ENCODE measurements at regions not wholly inside any gene's neighbourhood (a gene's known extent, or its start where the extent isn't known, plus 50 kb on each side); places are given as distances from the start of the nearest gene placed in this dataset.

- H3K4me3 ChIP-seq (ENCODE audit: low read depth, low read length): no peak overlapping the region
- no peak for DNase-seq (ENCODE audit: low read depth)
Measured at GRCh38 chr1:5479876-5480646, 512.2 kb downstream of the NPHP4 start.

- no peak for DNase-seq (ENCODE audit: low read depth)
- H3K4me3 ChIP-seq (ENCODE audit: low read depth, low read length): no peak overlapping the region
Measured at GRCh38 chr1:5478961-5479360, 513.3 kb downstream of the NPHP4 start.

- DNase-seq (ENCODE audit: low read depth): no peak
Measured at GRCh38 chr1:5478156-5478695, 514.0 kb downstream of the NPHP4 start.

GRCh38 chr1:5477716-5478115 is 514.5 kb downstream of the NPHP4 start:
- no peak overlapping the region for H3K4me3 ChIP-seq (ENCODE audit: low read depth, low read length)
- no peak for DNase-seq (ENCODE audit: low read depth)

More at GRCh38 chr1:5478156-5478695, 514.0 kb downstream of the NPHP4 start:
- no peak overlapping the region for H3K4me3 ChIP-seq (ENCODE audit: low read depth, low read length)

GRCh38 chr1:5475572-5475971 is 516.7 kb downstream of the NPHP4 start:
- H3K4me3 ChIP-seq (ENCODE audit: low read depth, low read length): no peak overlapping the region
- DNase-seq (ENCODE audit: low read depth): no peak

- no peak overlapping the region for H3K4me3 ChIP-seq (ENCODE audit: low read depth, low read length)
- DNase-seq (ENCODE audit: low read depth): no peak
Measured at GRCh38 chr1:5473268-5473667, 519.0 kb downstream of the NPHP4 start.

- no peak for DNase-seq (ENCODE audit: low read depth)
- no peak overlapping the region for H3K4me3 ChIP-seq (ENCODE audit: low read depth, low read length)
Measured at GRCh38 chr1:5466487-5466886, 525.7 kb downstream of the NPHP4 start.

- H3K4me3 ChIP-seq (ENCODE audit: low read depth, low read length): no peak overlapping the region
- no peak for DNase-seq (ENCODE audit: low read depth)
Measured at GRCh38 chr1:5465281-5465711, 526.9 kb downstream of the NPHP4 start.

GRCh38 chr1:5464366-5464765 is 527.9 kb downstream of the NPHP4 start:
- no peak for DNase-seq (ENCODE audit: low read depth)

GRCh38 chr1:5460974-5461373 is 531.3 kb downstream of the NPHP4 start:
- no peak for DNase-seq (ENCODE audit: low read depth)
- H3K4me3 ChIP-seq (ENCODE audit: low read depth, low read length): no peak overlapping the region

More at GRCh38 chr1:5464366-5464765, 527.9 kb downstream of the NPHP4 start:
- no peak overlapping the region for H3K4me3 ChIP-seq (ENCODE audit: low read depth, low read length)

- DNase-seq (ENCODE audit: low read depth): no peak
- H3K4me3 ChIP-seq (ENCODE audit: low read depth, low read length): no peak overlapping the region
Measured at GRCh38 chr1:5459839-5460610, 532.2 kb downstream of the NPHP4 start.

GRCh38 chr1:5458248-5458647 is 534.0 kb downstream of the NPHP4 start:
- DNase-seq (ENCODE audit: low read depth): no peak
- H3K4me3 ChIP-seq (ENCODE audit: low read depth, low read length): no peak overlapping the region

GRCh38 chr1:5456090-5456811 is 536.0 kb downstream of the NPHP4 start:
- H3K4me3 ChIP-seq (ENCODE audit: low read depth, low read length): no peak overlapping the region
- no peak for DNase-seq (ENCODE audit: low read depth)

GRCh38 chr1:5455651-5456050 is 536.6 kb downstream of the NPHP4 start:
- DNase-seq (ENCODE audit: low read depth): no peak
- H3K4me3 ChIP-seq (ENCODE audit: low read depth, low read length): no peak overlapping the region

- no peak overlapping the region for H3K4me3 ChIP-seq (ENCODE audit: low read depth, low read length)
- DNase-seq (ENCODE audit: low read depth): no peak
Measured at GRCh38 chr1:5455056-5455455, 537.2 kb downstream of the NPHP4 start.

GRCh38 chr1:5453347-5453746 is 538.9 kb downstream of the NPHP4 start:
- H3K4me3 ChIP-seq (ENCODE audit: low read depth, low read length): no peak overlapping the region
- DNase-seq (ENCODE audit: low read depth): no peak

GRCh38 chr1:5451671-5452070 is 540.6 kb downstream of the NPHP4 start:
- no peak for DNase-seq (ENCODE audit: low read depth)
- H3K4me3 ChIP-seq (ENCODE audit: low read depth, low read length): no peak overlapping the region

- no peak for DNase-seq (ENCODE audit: low read depth)
- no peak overlapping the region for H3K4me3 ChIP-seq (ENCODE audit: low read depth, low read length)
Measured at GRCh38 chr1:5448486-5448885, 543.7 kb downstream of the NPHP4 start.

GRCh38 chr1:5447503-5447960 is 544.7 kb downstream of the NPHP4 start:
- DNase-seq (ENCODE audit: low read depth): no peak
- H3K4me3 ChIP-seq (ENCODE audit: low read depth, low read length): no peak overlapping the region

- no peak for DNase-seq (ENCODE audit: low read depth)
Measured at GRCh38 chr1:5444396-5444795, 547.8 kb downstream of the NPHP4 start.

More at GRCh38 chr1:5444396-5444795, 547.8 kb downstream of the NPHP4 start:
- H3K4me3 ChIP-seq (ENCODE audit: low read depth, low read length): no peak overlapping the region
